PC-9 (cell line): ENCODE measurements at regions not wholly inside any gene's neighbourhood (a gene's known extent, or its start where the extent isn't known, plus 50 kb on each side); places are given as distances from the start of the nearest gene placed in this dataset.

ENCODE experiments used
- BruUV-seq: library from RNA; stranded (reverse); fragments of 400-500 nt; replicated peaks from 2 replicates; lab custom pipeline; 2021; lab: Mats Ljungman, UMichigan
- CTCF ChIA-PET: fragments of 300-600 bp; sonication (Branson Sonifier 250); formaldehyde crosslinking; loops from one replicate; lab custom pipeline; 2022; ENCODE audit warnings: antibody characterized with exemption; lab: Charles Lee
- POLR2A ChIA-PET: fragments of 300-600 bp; sonication (Branson Sonifier 250); formaldehyde crosslinking; loops from one replicate; lab custom pipeline; 2022; ENCODE audit warnings: antibody characterized with exemption; ENCODE audit not compliant: unreplicated experiment; lab: Charles Lee
- DNase-seq, 2 experiments: peaks; one replicate each; pipeline versions ENCODE4 v3.0.0 to v3.0.0-alpha.2; 2015 to 2022; ENCODE audit warnings: mixed read lengths in 1 of 2
- H2AFZ ChIP-seq: fragments of 200-600 bp; sonication (generic); 2 replicates; pipeline ENCODE4 v1.8.1; 2017; ENCODE audit warnings: antibody characterized with exemption
- H3F3A ChIP-seq: fragments of 200-600 bp; sonication (generic); 2 replicates; pipeline ENCODE4 v1.8.1; 2017; ENCODE audit warnings: antibody characterized with exemption, mild to moderate bottlenecking, low read depth; ENCODE audit not compliant: insufficient read depth
- H3K27ac ChIP-seq: fragments of 200-600 bp; sonication (generic); 2 replicates; pipeline ENCODE4 v1.6.1; 2016; ENCODE audit warnings: mixed run types
- H3K27me3 ChIP-seq: fragments of 200-600 bp; sonication (generic); 2 replicates; pipeline ENCODE4 v1.6.1; 2016; ENCODE audit warnings: low read depth, mixed run types; ENCODE audit not compliant: insufficient read depth
- H3K36me3 ChIP-seq: fragments of 200-600 bp; sonication (generic); 2 replicates; pipeline ENCODE4 v1.6.1; 2016; ENCODE audit warnings: low read depth, mixed run types
- H3K4me1 ChIP-seq: fragments of 200-600 bp; sonication (generic); replicated peaks from 2 replicates; pipeline ENCODE4 v1.6.1; 2016; ENCODE audit warnings: mixed run types; ENCODE audit not compliant: insufficient read depth
- H3K4me2 ChIP-seq: fragments of 200-600 bp; sonication (generic); 2 replicates; pipeline ENCODE4 v1.6.1; 2017; ENCODE audit warnings: mixed run types
- H3K4me3 ChIP-seq: fragments of 200-600 bp; sonication (generic); 2 replicates; pipeline ENCODE4 v1.6.1; 2016; ENCODE audit warnings: mixed run types
- H3K79me2 ChIP-seq: fragments of 200-600 bp; sonication (generic); 2 replicates; pipeline ENCODE4 v1.6.1; 2017; ENCODE audit warnings: low read depth, mixed run types
- H3K9me2 ChIP-seq: fragments of 200-600 bp; sonication (generic); 2 replicates; pipeline ENCODE4 v1.8.1; 2017; ENCODE audit warnings: mild to moderate bottlenecking; ENCODE audit not compliant: insufficient read depth
- H3K9me3 ChIP-seq: fragments of 200-600 bp; sonication (generic); 2 replicates; pipeline ENCODE4 v1.8.1; 2016; ENCODE audit warnings: low read depth; ENCODE audit not compliant: insufficient read depth
- H4K20me1 ChIP-seq: fragments of 200-600 bp; sonication (generic); 2 replicates; pipeline ENCODE4 v1.8.1; 2017; ENCODE audit not compliant: insufficient read depth
- CTCF ChIP-seq: fragments of 200-600 bp; sonication (generic); conservative IDR thresholded peaks from 2 replicates; pipeline ENCODE4 v1.6.1; 2017; ENCODE audit warnings: mixed run types, antibody characterized with exemption, mild to moderate bottlenecking, moderate library complexity
- EZH2 ChIP-seq: fragments of 200-600 bp; sonication (generic); IDR thresholded peaks from 2 replicates; pipeline ENCODE4 v1.8.0; 2017; ENCODE audit warnings: antibody characterized with exemption, low read depth
- intact Hi-C: fragments of 100-400 bp; cut with micrococcal nuclease; formaldehyde crosslinking; loops from one replicate; pipeline ENCODE4 v1.10.0; 2022; ENCODE audit not compliant: unreplicated experiment

DNA sequence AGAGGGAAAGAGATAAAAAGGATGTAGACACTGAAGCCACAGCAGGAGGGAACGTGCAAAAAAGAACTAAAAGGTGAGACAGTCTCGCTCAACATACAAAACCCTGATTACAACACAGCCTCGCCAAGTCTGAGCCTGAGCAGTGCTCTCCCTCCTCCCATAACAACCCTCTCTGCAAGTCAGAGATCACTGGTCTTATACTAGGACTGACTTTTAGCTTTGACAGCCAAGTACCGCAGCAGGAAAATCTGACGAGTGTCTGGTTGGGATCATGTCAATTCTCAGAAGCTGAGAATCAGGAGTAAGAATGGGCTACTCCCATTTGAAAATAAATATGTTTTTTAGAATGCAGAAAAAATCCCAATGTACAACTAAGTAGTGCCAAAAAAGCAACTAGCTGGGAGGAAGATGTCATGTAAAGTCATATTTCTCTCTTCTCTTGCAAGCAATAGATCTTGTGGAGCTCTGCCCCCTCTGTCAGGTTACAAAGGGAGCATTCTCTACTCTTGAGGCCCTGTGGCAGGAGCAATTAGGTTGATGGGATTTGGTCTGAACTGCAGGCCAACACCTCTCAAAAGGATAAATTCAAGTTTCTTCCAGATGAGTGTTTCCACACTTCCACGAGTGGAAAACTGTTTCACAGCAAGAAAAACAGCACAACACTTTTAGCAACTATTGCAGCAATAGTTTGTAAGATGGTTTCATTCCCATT lies 118.9 kb upstream of the COL21A1 start:
- H4K20me1 ChIP-seq, result no peaks in the 10 kb centered on the region
- H3K36me3 ChIP-seq, result no peaks in the 10 kb centered on the region
- no peak overlapping the region for H2AFZ ChIP-seq
- peaks cover 35% of the 10 kb centered on the region for H3K4me1 ChIP-seq
- H3K27ac ChIP-seq, result no peak overlapping the region
- intact Hi-C loops, result no loop called here
- H3F3A ChIP-seq, result peaks cover 17% of the 10 kb centered on the region; the same call in 1 of the 2 replicates
- H3K4me2 ChIP-seq, result no peak overlapping the region
- H3K27me3 ChIP-seq, result no peaks in the 10 kb centered on the region
- no peaks in the 10 kb centered on the region for H3K9me2 ChIP-seq
- H3K79me2 ChIP-seq, result no peaks in the 10 kb centered on the region
- no peak overlapping the region for H3K4me3 ChIP-seq
- ChIA-PET CTCF (no interaction called here), POLR2A (no interaction called here)
- TF ChIP-seq CTCF, result no peak
- no peak for TF ChIP-seq EZH2
- H3K9me3 ChIP-seq, result no peaks in the 10 kb centered on the region
- no peak for DNase-seq
- BruUV-seq, result no TSS peak

DNA sequence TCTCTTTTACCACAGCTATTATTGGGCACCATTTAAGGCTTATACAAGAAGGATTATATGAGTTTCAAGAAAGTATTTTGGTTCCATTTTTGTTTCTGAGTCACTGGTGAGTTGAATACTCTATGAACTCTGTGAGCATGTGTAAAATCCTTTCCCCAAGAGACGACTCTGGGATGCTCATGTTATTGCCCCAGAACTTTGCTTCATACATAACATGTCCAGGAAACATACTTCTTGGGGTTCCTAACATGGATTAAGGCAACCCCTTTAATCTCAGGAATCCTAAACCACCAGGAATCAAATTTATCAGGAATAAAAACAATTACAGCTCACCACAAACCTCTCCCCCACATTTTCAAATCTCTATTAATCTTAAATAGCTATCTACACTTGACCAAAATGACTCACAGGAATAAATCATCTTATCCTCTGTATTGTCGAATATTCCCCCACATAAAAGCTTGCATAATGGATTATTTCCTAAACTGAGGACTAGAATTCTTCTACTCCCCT lies 117.5 kb upstream of the COL21A1 start:
- Histone ChIP-seq H3K27ac (no peak overlapping the region), H3K9me2 (no peaks in the 10 kb centered on the region), H3K79me2 (no peaks in the 10 kb centered on the region), H3K27me3 (no peaks in the 10 kb centered on the region), H3K4me2 (peak overlapping the region; percentile 15; the same call in 1 of the 2 replicates), H3F3A (peaks cover 5% of the 10 kb centered on the region; the same call in 1 of the 2 replicates), H2AFZ (no peak overlapping the region; the same call in 1 of the 2 replicates), H3K9me3 (no peaks in the 10 kb centered on the region), H3K36me3 (no peaks in the 10 kb centered on the region), H3K4me1 (peaks cover 22% of the 10 kb centered on the region), H4K20me1 (no peaks in the 10 kb centered on the region), H3K4me3 (no peak overlapping the region)
- intact Hi-C loops, result no loop called here
- TF ChIP-seq CTCF (no peak), EZH2 (no peak)
- no TSS peak for BruUV-seq
- ChIA-PET CTCF (interaction anchor here (0.6 to 1.0 kb wide), 3 partner anchors 177 to 1596 kb away, joined by 3 to 6 read pairs (median 5); no protein-coding TSS in a partner anchor), POLR2A (interaction anchor here (0.6 to 0.7 kb wide), 2 partner anchors 8 to 185 kb away, joined by 3 to 9 read pairs; no protein-coding TSS in a partner anchor)
- peak in 1 of 2 experiments; percentile 62 for DNase-seq

DNA sequence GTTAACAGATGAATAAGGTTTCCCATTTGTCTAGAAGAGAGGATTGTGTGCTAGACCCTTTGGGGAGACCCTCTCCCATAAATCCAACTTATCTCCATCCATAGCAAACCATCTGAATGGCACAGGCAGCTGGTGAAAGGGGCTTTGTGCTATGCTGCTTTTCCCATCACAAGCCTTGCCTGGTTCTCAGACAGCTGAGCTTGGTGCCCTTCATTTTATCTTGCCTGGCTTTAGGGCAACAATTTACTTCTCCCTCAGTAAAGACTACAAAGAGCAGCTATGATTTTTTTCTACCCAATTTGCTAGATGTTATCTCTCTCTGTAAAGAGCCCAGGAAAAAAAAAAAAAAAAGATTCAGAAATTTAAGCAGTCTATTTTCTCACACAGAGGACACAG lies 117.0 kb upstream of the COL21A1 start:
- H3K27me3 ChIP-seq, result no peaks in the 10 kb centered on the region
- no peaks in the 10 kb centered on the region for H4K20me1 ChIP-seq
- H3K27ac ChIP-seq, result no peak overlapping the region
- peaks cover 18% of the 10 kb centered on the region for H3K4me1 ChIP-seq
- H3K36me3 ChIP-seq, result no peaks in the 10 kb centered on the region
- 0 out of 2 replicates have a peak, but pooled peaks cover 5% of the 10 kb centered on the region for H3F3A ChIP-seq
- CTCF ChIA-PET, result interaction anchor here (0.6 to 1.0 kb wide), 3 partner anchors 178 to 1597 kb away, joined by 3 to 6 read pairs (median 5); no protein-coding TSS in a partner anchor
- POLR2A ChIA-PET, result interaction anchor here (0.6 to 0.7 kb wide), 2 partner anchors 9 to 186 kb away, joined by 3 to 9 read pairs; no protein-coding TSS in a partner anchor
- peak overlapping the region; percentile 15; the same call in 1 of the 2 replicates for H3K4me2 ChIP-seq
- DNase-seq, result no peak
- intact Hi-C loops, result no loop called here
- no TSS peak for BruUV-seq
- no peak overlapping the region for H3K4me3 ChIP-seq
- no peaks in the 10 kb centered on the region for H3K79me2 ChIP-seq
- H3K9me2 ChIP-seq, result no peaks in the 10 kb centered on the region
- H3K9me3 ChIP-seq, result no peaks in the 10 kb centered on the region
- TF ChIP-seq EZH2, result no peak
- no peak for TF ChIP-seq CTCF
- H2AFZ ChIP-seq, result no peak overlapping the region
